Cerebellar cortex (tissue), 1 donor: ENCODE measurements at regions not wholly inside any gene's neighbourhood (a gene's known extent, or its start where the extent isn't known, plus 50 kb on each side); places are given as distances from the start of the nearest gene placed in this dataset.

ENCODE experiments used
- DNase-seq: peaks from one replicate; pipeline ENCODE4 v3.0.0-alpha.2; 2015; ENCODE audit warnings: low spot score

GRCh38 chr2:126406267-126406666 is 249.7 kb upstream of the GYPC start:
- no peak for DNase-seq

DNA sequence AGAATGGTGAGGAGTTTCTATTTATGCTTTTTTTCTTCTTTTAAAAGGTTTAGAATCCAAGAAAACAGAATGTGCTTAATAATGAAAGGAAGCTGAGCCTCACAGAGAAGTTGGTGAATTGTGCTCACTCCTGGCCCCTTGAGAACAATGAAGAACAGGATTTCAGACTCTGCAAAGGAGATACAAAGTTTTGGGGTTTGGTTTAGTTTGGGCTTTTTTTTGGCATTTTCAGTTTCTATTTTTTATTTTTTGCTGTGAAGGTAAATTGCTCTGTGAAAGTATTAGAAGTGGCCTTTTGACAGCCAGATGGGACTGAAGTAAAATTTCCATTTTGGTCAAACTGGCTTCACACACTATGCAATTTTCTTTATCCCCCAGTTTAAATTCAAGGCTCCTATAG is 247.3 kb upstream of the GYPC start:
- DNase-seq: no peak

DNA sequence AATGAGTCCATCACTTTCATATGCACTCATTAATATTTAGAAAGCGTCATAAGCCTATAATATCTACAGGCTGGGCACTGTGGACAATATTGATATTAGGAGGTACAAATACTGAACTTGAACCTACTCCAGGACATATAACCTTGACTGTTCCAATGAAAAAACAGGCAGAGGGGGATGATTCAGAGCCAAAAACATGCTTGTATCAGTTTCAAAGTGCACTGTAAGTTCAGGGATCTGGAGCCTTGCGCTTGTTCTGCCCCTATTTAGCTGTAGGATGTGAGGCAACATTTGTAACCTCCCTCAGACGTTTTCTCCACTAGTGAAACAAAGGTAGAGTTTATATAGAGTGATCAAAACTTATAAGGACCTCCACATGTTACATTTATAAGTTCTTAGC is 246.1 kb upstream of the GYPC start:
- no peak for DNase-seq

DNA sequence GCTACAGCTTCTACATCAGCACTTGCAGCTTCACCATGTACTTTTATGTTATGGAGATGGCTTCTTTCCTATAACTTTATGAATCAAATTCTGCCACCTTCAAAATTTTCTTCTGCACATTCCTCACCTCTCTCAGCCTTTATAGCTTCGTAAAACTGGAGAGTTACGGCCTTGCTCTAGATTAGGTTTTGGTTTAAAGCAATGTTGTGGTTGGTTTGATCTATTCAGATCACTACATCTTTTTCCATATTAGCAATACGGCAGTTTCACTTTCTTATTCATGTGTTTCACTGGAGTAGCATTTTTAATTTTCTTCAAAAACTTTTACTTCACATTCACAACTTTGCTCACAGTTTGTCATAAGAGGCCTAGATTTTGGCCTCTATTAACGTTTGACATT is 242.9 kb upstream of the GYPC start:
- DNase-seq: no peak

DNA sequence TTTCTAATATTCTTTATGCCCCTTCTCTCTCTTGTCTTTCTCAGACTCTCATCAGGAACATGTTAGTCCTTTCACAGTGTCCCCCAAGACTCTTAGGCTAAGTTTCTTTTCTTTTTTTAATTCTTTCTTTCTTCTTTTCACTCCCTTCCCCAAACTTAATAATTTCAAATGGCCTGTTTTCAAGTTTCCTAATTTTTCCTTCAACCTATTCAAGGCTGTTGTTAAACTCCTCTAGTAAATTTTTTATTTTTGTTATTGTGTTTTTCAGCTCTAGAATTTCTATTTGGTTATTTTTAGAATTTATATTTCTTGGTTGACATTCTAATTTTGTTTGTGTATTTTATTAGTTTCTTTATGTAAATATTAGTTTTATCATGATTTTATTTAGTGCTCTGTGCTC is 236.6 kb upstream of the GYPC start:
- DNase-seq: no peak

- no peak for DNase-seq
Measured at GRCh38 chr2:126425943-126426342, 230.0 kb upstream of the GYPC start.

- no peak for DNase-seq
Measured at GRCh38 chr2:126429103-126429502, 226.9 kb upstream of the GYPC start.

GRCh38 chr2:126431136-126431535 is 224.8 kb upstream of the GYPC start:
- DNase-seq: no peak

- no peak for DNase-seq
Measured at GRCh38 chr2:126436411-126436810, 219.5 kb upstream of the GYPC start.

DNA sequence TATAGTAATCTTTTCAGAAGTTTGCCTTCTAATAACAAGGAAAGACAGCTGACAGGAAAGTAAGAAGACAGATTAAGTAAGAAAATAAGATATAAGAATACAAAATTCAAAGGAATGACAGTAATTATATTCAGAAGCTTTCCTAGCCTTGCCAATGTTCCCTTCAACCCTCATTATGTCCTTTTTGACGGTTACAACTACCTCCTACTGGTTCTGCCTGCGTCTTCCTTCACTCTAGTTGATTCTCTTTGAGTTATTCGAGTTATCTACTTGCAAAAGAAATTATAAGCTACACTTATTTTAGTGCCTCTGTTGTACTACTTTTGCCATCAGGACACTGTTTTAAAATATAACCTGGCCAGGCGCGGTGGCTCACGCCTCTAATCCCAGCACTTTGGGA is 218.9 kb upstream of the GYPC start:
- DNase-seq: no peak

- DNase-seq: no peak
Measured at GRCh38 chr2:126444512-126444911, 211.4 kb upstream of the GYPC start.

DNA sequence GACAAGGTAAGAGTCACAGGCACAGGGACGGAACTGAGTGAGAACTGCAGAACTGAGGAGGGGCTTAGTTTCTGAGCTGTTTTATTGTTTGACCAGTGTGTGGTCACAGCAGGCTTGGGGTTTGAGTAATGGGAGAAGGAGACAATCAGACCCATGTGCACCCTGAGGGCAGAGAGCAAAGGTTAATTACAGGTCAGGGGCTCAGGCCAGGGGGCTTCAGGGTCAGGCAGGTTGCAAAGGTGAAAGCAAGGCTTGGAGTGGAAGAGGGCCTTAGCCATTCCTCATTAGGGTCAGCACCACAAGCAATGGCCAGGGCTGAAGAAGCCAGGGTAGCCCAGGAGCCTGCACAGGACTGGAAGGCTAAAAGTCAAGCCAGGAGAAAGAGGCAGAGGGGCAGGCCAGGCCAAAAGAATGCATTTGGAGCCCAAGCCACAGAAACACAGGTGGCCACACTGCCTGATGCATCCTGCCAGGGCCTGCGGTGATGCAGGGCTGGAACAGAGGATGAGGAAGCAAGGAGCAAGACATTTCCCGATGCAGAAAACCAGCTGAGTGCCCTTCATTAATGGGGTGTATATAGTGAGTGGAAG is 209.8 kb upstream of the GYPC start:
- no peak for DNase-seq

GRCh38 chr2:126448611-126449010 is 207.3 kb upstream of the GYPC start:
- no peak for DNase-seq

DNA sequence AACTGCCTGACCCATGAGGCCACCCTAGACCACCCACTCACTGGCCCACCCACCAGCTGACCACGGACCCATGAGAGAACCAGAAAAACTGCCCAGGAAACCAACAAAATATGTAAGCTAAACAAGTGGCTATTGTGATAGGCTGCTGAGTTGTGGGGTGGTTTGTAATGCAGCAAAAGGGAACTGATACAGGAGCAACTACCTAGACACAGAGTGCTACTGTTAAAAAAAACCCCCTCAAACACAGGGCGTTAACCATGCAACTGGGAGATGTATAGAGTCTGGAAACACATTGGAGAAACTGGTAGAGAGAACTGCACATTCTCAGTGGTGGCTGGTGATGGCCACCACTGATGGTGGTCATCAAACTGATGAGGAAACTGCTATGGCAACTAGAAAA is 206.3 kb upstream of the GYPC start:
- DNase-seq: no peak

DNA sequence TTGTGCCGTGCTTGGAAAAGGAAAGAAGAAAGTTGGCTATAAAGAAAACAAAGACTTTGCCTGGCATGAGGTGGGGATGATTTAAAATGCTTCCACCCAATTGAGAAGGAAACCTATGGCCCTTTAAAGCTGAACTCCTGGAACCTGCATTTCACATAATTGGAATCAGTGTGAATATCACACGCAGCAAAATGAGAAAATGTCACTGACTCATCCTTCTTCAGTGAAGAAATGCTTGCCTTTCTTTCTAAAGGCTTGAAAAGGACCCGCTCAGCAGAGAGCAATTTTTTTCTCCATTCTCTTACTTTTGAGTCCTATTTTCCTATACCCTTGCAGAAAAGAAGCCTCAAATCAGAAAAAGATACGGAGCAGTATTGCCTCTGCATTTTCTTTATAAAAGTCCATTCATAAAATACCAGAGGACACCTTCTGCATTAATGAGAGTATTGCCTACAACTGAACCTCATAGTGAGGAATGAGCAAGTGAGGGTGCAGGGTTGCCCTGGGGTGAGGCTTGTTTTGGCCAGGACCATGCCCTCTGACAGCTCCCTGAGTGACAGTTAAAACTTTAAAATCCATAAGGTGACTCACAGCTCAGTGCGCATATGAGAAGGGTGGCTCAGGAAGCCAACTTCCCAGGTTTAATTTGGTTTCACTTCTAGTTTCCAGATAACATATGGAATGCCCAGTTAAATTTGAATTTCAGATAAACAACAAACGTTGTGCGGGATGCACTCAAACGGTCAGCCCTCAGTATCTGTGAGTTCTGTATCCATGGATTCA is 191.9 kb upstream of the GYPC start:
- no peak for DNase-seq

DNA sequence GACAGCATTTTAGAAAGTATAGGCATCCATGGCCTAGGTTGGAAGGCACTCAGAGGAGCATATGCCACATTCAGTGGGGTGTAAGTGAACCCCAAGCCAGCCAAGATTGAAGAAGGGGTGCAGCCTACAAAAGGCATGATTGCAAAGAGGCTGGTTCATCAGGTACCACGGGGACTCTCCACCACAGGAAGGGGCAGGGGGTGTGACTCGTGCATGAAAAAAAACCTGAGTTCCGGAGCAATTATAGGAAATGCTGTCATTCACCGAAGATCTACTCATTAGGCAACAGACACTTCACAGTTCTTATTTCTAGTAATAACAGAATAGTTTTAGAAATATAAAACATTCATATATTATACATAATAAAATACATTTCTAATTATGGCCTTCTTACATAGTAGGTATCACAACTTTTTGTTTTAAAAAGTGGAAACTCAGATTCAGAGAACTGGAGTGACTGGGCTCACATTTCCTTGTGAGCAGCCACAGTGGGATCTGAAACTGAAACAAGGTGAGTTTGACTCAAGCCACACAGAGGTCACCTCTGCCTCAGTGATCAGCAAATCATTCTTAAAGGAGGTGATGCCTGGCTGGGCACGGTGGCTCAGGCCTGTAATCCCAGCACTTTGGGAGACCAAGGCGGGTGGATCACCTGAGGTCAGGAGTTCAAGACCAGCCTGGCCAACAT is 188.4 kb upstream of the GYPC start:
- DNase-seq: no peak

DNA sequence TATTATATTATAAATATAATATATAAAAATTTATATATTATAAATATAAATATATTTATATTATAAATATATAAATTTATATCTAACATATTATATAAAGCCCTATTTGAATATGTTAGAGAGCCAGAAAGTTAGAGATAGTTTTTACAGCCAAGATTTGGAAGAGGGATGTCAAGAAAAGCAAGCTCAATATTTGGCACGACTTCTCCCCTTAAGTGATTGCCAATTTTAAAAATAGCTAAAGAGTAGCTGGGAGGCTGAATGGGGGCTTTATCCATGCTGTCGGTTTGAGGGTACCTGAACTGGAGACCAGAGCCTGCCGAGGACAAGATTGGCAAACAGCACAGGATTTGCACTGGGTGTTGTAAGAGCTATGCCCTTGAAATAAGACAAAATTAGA is 180.9 kb upstream of the GYPC start:
- DNase-seq: no peak

- DNase-seq: no peak
Measured at GRCh38 chr2:126476691-126477090, 179.3 kb upstream of the GYPC start.

GRCh38 chr2:126480033-126480432 is 175.9 kb upstream of the GYPC start:
- DNase-seq: no peak

- no peak for DNase-seq
Measured at GRCh38 chr2:126482582-126483464, 173.1 kb upstream of the GYPC start.

DNA sequence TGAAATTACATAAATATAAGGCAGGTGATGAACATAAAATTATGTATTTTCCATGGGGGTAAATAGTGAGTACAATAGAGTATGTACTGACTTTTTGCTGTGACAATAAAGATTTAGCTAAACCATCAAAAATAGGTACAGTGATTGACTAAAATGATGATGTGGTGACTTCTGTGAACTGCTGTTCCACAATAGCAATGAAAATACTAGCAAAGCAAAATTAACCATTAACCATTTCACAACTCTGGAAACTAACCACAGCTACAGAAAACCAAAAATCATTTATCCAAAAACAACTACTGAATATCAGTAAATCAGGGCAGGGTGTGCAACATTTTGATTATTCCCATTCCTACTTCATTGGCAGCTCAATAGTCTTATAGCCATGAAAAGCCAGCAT is 161.4 kb upstream of the GYPC start:
- no peak for DNase-seq

GRCh38 chr2:126495189-126495588 is 160.8 kb upstream of the GYPC start:
- no peak for DNase-seq
